ENCODE measurements at regions not wholly inside any gene's neighbourhood (a gene's known extent, or its start where the extent isn't known, plus 50 kb on each side); places are given as distances from the start of the nearest gene placed in this dataset.

DNA sequence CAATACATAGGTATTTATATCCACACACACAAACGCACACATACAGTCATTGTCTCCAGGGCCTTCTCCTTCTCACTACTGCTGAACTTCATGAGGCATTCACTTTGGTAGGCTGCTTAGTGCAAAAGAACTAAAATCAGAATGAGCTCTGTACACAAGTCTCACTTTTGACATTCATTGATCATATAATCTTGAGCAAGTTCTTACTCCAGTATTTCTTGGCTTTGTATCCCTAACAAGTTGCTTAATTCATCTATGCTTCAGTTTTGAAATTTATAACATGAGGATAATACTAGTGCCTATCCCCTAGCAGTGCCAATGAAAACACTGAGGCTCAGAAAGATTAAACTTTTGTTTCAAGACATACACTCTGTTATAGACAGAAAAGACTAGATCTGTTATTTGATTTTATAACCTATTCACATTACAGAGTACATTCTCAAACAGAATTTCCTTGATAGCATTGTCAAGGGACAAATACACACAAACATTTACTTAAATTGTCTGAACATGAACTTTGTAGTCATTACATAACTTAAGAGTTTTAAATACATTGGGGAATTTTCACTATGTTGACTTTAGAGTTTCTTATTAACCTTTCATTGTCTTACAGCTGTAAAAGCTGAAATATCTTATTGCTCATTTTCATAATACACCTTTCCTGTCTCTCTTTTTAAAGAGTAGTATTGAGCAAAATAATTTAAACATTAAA, 55.0 kb upstream of the SI start:
- DNase-seq = no peak

DNA sequence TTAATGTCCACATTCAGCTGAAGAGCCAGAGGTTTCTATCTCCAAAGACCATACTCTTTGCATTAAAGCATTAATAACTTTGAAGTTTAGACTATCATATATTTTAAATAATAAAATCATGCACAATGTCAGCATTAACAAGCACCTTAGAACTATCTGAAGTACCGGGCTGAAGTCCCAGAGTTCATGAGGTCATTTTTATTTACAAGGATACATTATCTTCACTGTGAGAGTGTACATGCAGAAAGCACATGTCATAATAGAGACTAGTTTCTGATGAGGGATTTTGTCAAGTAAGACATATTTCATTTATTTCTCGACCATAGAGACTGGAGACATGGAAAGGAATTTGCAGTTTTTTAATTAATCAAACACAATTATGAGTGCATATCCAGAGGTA, 52.4 kb upstream of the SI start:
- DNase-seq = no peak

DNA sequence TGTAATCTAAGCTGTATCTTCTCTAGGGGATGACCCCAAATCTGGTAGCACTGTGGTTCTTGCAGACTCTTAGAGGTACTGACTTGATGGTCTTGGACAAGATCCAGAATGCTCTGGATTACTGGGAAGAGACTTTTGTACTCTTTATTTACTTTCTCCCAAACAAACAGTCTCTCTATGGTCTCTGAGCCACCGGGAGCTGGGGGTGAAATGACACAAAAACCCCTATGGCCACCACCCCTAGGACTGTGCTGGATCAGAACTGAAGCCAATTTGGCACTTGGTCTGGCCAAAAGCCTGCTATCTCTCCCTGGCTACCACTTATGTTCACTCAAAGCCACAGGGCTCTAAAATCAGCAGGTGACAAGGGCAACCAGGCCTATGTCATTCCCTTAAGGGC, 50.2 kb upstream of the SI start:
- peak; percentile 22 for DNase-seq
